Ishikawa (cell line): ENCODE measurements at regions not wholly inside any gene's neighbourhood (a gene's known extent, or its start where the extent isn't known, plus 50 kb on each side); places are given as distances from the start of the nearest gene placed in this dataset.

Experiments
- CEBPB ChIP-seq: IDR thresholded peaks from 2 replicates; pipeline ENCODE4 v1.6.1; 2012
- CREB1 ChIP-seq: IDR thresholded peaks from 2 replicates; pipeline ENCODE4 v1.6.1; 2012; ENCODE audit warnings: low read depth
- EGR1 ChIP-seq: IDR thresholded peaks from 2 replicates; pipeline ENCODE4 v1.6.1; 2012
- EP300 ChIP-seq: IDR thresholded peaks from 2 replicates; pipeline ENCODE4 v1.6.1; 2012; ENCODE audit warnings: borderline replicate concordance
- NFIC ChIP-seq: IDR thresholded peaks from 2 replicates; pipeline ENCODE4 v1.6.1; 2012
- RAD21 ChIP-seq: IDR thresholded peaks from 2 replicates; pipeline ENCODE4 v1.6.1; 2012; ENCODE audit warnings: low read depth
- TAF1 ChIP-seq: IDR thresholded peaks from 2 replicates; pipeline ENCODE4 v1.6.1; 2012; ENCODE audit warnings: low read depth, mild to moderate bottlenecking
- TCF12 ChIP-seq: IDR thresholded peaks from 2 replicates; pipeline ENCODE4 v1.6.1; 2012; ENCODE audit warnings: low read depth
- TEAD4 ChIP-seq: IDR thresholded peaks from 2 replicates; pipeline ENCODE4 v1.6.1; 2012
- ZBTB7A ChIP-seq: IDR thresholded peaks from 2 replicates; pipeline ENCODE4 v1.6.1; 2012; ENCODE audit warnings: low read depth
- TF ChIP-seq, protein P1 (sequence below): IDR thresholded peaks from 2 replicates; pipeline ENCODE4 v1.6.1; 2012
- TF ChIP-seq, protein P2 (sequence below): IDR thresholded peaks from 2 replicates; pipeline ENCODE4 v1.6.1; 2012; ENCODE audit warnings: low read depth, mild to moderate bottlenecking

DNA sequence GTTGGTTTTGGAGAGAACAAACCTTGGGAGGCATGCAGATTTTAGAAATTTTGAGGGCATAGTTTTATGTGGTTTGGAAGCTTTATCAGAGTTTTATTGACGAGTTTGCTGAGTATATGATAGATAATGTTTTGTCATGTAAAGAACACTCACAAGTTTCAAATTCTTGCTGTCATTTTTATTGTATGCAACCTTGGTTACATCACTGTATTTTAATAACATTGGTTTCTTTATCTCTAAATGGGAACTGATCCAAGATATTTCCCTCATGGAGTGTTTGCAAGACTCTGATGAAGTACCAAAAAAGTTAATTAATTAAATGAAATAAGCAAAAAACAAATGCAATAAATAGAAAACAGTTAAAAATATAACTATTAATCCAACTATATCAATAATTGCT lies 170.3 kb downstream of the SMC2 start:
- TF ChIP-seq RAD21 (no peak), TEAD4 (no peak), CEBPB (no peak), ZBTB7A (no peak), NFIC (no peak), EP300 (no peak), TAF1 (no peak), CREB1 (no peak), EGR1 (no peak), TCF12 (no peak)
- TF ChIP-seq, protein P1, sequence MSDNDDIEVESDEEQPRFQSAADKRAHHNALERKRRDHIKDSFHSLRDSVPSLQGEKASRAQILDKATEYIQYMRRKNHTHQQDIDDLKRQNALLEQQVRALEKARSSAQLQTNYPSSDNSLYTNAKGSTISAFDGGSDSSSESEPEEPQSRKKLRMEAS: no peak
- TF ChIP-seq, protein P2, sequence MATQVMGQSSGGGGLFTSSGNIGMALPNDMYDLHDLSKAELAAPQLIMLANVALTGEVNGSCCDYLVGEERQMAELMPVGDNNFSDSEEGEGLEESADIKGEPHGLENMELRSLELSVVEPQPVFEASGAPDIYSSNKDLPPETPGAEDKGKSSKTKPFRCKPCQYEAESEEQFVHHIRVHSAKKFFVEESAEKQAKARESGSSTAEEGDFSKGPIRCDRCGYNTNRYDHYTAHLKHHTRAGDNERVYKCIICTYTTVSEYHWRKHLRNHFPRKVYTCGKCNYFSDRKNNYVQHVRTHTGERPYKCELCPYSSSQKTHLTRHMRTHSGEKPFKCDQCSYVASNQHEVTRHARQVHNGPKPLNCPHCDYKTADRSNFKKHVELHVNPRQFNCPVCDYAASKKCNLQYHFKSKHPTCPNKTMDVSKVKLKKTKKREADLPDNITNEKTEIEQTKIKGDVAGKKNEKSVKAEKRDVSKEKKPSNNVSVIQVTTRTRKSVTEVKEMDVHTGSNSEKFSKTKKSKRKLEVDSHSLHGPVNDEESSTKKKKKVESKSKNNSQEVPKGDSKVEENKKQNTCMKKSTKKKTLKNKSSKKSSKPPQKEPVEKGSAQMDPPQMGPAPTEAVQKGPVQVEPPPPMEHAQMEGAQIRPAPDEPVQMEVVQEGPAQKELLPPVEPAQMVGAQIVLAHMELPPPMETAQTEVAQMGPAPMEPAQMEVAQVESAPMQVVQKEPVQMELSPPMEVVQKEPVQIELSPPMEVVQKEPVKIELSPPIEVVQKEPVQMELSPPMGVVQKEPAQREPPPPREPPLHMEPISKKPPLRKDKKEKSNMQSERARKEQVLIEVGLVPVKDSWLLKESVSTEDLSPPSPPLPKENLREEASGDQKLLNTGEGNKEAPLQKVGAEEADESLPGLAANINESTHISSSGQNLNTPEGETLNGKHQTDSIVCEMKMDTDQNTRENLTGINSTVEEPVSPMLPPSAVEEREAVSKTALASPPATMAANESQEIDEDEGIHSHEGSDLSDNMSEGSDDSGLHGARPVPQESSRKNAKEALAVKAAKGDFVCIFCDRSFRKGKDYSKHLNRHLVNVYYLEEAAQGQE: no peak
